KMS-11 (cell line): ENCODE measurements at regions not wholly inside any gene's neighbourhood (a gene's known extent, or its start where the extent isn't known, plus 50 kb on each side); places are given as distances from the start of the nearest gene placed in this dataset.

Experiments used
- H2AFZ ChIP-seq: fragments of 200-600 bp; sonication (generic); 2 replicates; pipeline ENCODE4 v1.6.1; 2016; ENCODE audit warnings: antibody characterized with exemption, mixed run types, low read depth
- H3K27ac ChIP-seq: fragments of 200-600 bp; sonication (generic); 2 replicates; pipeline ENCODE4 v1.6.1; 2016; ENCODE audit warnings: mild to moderate bottlenecking, mixed run types
- H3K27me3 ChIP-seq: fragments of 200-600 bp; sonication (generic); 2 replicates; pipeline ENCODE4 v1.6.1; 2017; ENCODE audit warnings: mild to moderate bottlenecking, low read depth, mixed run types, moderate library complexity; ENCODE audit not compliant: insufficient read depth
- H3K36me3 ChIP-seq: fragments of 200-600 bp; sonication (generic); 2 replicates; pipeline ENCODE4 v1.6.1; 2017; ENCODE audit warnings: mild to moderate bottlenecking, mixed run types; ENCODE audit not compliant: insufficient read depth
- H3K4me1 ChIP-seq: fragments of 200-600 bp; sonication (generic); 2 replicates; pipeline ENCODE4 v1.6.1; 2016; ENCODE audit warnings: mild to moderate bottlenecking, low read depth, mixed run types; ENCODE audit not compliant: poor library complexity, severe bottlenecking
- H3K4me2 ChIP-seq: fragments of 200-600 bp; sonication (generic); 2 replicates; pipeline ENCODE4 v1.7.0; 2016; ENCODE audit warnings: mild to moderate bottlenecking, mixed run types
- H3K4me3 ChIP-seq: fragments of 200-600 bp; sonication (generic); IDR thresholded peaks from 2 replicates; pipeline ENCODE4 v1.6.1; 2017; ENCODE audit warnings: low read depth, low read length, mixed read lengths; ENCODE audit not compliant: insufficient read depth
- H3K79me2 ChIP-seq: fragments of 200-600 bp; sonication (generic); 2 replicates; pipeline ENCODE4 v1.6.1; 2016; ENCODE audit warnings: low read depth, mixed run types; ENCODE audit not compliant: insufficient read depth
- H3K9ac ChIP-seq: fragments of 200-600 bp; sonication (generic); 2 replicates; pipeline ENCODE4 v1.6.1; 2016; ENCODE audit warnings: mild to moderate bottlenecking, mixed run types
- H4K20me1 ChIP-seq: fragments of 200-600 bp; sonication (generic); 2 replicates; pipeline ENCODE4 v1.6.1; 2016; ENCODE audit warnings: mild to moderate bottlenecking, mixed run types; ENCODE audit not compliant: insufficient read depth
- TF ChIP-seq, protein P1 (sequence below): fragments of 200-600 bp; sonication (generic); conservative IDR thresholded peaks from 2 replicates; pipeline ENCODE4 v1.6.1; 2017; ENCODE audit warnings: low read depth, mild to moderate bottlenecking, antibody characterized with exemption, low read length, moderate library complexity, mixed read lengths

DNA sequence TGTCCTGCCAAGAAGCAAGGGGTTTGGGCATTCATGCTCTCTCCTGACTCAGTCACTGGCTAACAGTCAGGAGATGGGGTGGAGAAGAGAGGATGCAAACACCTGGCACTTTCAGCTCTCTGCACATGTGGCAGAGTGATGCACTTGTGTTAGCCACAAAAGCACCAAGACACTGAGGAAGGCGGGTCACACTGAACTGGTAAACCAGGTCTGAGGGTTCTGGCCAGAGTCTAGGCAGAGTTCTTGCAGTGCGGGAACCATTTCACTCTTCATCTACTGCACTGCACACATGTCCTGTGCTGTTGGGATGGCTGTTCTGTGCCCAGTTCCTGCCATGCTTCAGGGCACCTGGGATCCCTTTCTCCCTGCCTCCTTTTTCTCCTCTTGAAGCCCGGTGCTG lies 157.1 kb upstream of the GDNF start:
- no peak overlapping the region for H2AFZ ChIP-seq
- H3K4me2 ChIP-seq, result no peak overlapping the region
- TF ChIP-seq, protein P1, sequence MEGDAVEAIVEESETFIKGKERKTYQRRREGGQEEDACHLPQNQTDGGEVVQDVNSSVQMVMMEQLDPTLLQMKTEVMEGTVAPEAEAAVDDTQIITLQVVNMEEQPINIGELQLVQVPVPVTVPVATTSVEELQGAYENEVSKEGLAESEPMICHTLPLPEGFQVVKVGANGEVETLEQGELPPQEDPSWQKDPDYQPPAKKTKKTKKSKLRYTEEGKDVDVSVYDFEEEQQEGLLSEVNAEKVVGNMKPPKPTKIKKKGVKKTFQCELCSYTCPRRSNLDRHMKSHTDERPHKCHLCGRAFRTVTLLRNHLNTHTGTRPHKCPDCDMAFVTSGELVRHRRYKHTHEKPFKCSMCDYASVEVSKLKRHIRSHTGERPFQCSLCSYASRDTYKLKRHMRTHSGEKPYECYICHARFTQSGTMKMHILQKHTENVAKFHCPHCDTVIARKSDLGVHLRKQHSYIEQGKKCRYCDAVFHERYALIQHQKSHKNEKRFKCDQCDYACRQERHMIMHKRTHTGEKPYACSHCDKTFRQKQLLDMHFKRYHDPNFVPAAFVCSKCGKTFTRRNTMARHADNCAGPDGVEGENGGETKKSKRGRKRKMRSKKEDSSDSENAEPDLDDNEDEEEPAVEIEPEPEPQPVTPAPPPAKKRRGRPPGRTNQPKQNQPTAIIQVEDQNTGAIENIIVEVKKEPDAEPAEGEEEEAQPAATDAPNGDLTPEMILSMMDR, result no peak
- H3K27me3 ChIP-seq, result no peaks in the 10 kb centered on the region
- no peak overlapping the region for H3K9ac ChIP-seq
- no peaks in the 10 kb centered on the region for H4K20me1 ChIP-seq
- H3K36me3 ChIP-seq, result no peaks in the 10 kb centered on the region
- H3K79me2 ChIP-seq, result no peaks in the 10 kb centered on the region
- no peak overlapping the region for H3K27ac ChIP-seq
- no peak overlapping the region for H3K4me3 ChIP-seq
- H3K4me1 ChIP-seq, result no peaks in the 10 kb centered on the region

DNA sequence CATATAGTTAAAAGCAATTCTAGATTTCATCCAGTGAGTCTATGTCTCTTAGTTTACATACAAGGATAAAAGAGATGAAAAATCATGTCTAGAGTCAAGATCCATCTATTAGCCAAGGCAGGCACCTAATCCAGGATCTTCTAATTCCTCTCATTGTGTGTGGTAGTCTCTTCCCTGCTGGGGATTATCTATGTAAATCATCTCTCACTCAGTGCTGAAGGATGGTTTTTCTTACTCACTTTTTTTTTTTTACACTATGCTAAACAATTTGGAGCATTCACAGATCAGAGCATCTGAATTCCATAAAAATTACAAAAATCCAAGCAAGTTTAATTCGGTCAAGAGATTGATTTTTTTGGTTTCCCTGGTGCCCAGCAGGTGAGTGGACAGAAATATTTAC lies 154.9 kb upstream of the GDNF start:
- no peaks in the 10 kb centered on the region for H4K20me1 ChIP-seq
- H3K27ac ChIP-seq, result no peak overlapping the region
- H3K4me2 ChIP-seq, result no peak overlapping the region
- no peak overlapping the region for H2AFZ ChIP-seq
- H3K36me3 ChIP-seq, result no peaks in the 10 kb centered on the region
- H3K9ac ChIP-seq, result no peak overlapping the region
- H3K4me3 ChIP-seq, result no peak overlapping the region
- TF ChIP-seq, protein P1, result no peak
- H3K27me3 ChIP-seq, result no peaks in the 10 kb centered on the region
- no peaks in the 10 kb centered on the region for H3K4me1 ChIP-seq
- no peaks in the 10 kb centered on the region for H3K79me2 ChIP-seq

DNA sequence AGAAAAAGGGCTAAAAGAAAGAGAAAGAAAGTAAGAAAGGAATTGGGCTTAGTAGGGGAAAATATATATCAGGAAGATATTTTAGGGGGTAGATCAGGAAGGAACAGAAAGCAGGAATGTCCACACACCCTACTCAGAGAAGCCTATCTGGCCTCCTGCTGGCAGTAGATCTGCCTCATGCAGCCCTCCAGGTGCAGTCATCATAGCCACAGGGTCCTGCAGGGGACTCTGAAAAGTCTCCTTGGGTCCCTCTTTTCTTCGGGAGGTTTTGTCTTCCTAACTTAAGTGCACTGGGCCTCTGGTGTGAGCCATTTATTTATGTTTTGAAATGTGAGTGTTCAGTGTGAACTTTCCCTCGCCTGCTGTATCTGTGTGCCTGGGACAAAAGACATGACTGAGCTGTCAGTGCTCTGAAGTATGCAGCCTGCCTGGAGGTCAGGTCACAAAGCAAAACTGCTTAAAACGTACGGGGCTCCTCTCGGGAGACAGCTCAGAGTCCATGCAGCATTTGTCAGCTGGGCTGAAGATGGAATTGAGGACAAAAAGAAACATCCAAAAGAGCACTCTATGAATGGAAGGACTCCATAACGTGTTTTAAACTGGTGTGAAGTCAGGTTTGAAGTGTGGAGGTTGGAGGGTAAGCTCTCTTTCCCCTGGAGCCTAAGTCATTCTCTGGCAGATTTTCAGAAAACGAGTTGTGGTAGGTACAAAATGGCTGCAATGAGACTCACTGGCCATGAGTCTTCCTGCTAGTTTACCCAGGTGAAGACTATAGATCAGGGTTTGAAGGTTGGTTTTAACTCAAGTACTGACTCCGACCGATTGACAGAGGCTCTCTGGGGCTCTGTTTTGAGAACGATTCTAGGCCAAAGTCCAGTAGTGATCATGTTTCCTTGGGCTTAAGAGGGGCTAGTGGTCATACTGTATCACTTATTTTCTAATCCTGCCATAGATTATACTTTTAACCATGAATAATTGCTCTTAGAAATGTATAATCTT lies 151.8 kb upstream of the GDNF start:
- Histone ChIP-seq H2AFZ (no peak overlapping the region), H3K4me1 (no peaks in the 10 kb centered on the region), H3K4me2 (no peak overlapping the region), H3K9ac (no peak overlapping the region), H3K36me3 (no peaks in the 10 kb centered on the region), H3K27ac (no peak overlapping the region), H3K4me3 (no peak overlapping the region), H4K20me1 (no peaks in the 10 kb centered on the region), H3K79me2 (no peaks in the 10 kb centered on the region), H3K27me3 (no peaks in the 10 kb centered on the region)
- TF ChIP-seq, protein P1, result no peak

DNA sequence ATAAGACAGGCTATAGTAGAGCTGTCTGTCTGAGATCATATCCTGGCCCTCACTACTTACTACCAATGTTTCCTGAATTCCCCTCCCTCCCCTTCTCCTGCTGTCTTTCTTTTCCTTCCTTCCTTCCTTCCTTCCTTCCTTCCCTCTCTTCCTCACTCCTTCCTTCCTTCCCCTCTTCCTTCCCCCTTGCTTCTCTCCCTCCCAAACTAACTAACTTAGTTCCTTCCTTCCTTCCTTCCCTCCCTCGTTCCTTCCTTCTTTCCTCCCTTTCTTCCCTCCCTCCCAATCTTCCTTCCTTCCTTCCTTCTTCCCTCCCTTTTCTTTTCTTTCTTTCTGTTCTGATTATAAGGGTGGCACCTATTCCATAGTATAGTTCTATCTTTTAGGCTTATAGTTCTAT lies 150.0 kb upstream of the GDNF start:
- Histone ChIP-seq H4K20me1 (no peaks in the 10 kb centered on the region), H3K36me3 (no peaks in the 10 kb centered on the region), H3K79me2 (no peaks in the 10 kb centered on the region), H3K27ac (no peak overlapping the region), H3K4me3 (no peak overlapping the region), H2AFZ (no peak overlapping the region), H3K27me3 (no peaks in the 10 kb centered on the region), H3K4me2 (no peak overlapping the region), H3K9ac (no peak overlapping the region), H3K4me1 (no peaks in the 10 kb centered on the region)
- TF ChIP-seq, protein P1, result no peak
